Liver (tissue), 8 donors: ENCODE measurements at regions not wholly inside any gene's neighbourhood (a gene's known extent, or its start where the extent isn't known, plus 50 kb on each side); places are given as distances from the start of the nearest gene placed in this dataset.

Source experiments
- DNase-seq: peaks from one replicate; pipeline ENCODE4 v3.0.0-alpha.2; 2017; ENCODE audit warnings: low spot score
- H3K27ac ChIP-seq, 2 donors: one replicate each; pipeline ENCODE4 v1.7.0; 2013; ENCODE audit warnings: inconsistent platforms in 2 of 2, low read length in 2 of 2, control low read depth in 1 of 2, low read depth in 1 of 2, mild to moderate bottlenecking in 1 of 2
- H3K27me3 ChIP-seq, 4 donors: one replicate each; pipeline versions ENCODE4 v1.6.1 to v1.7.0; 2013; ENCODE audit warnings: low read length in 3 of 4, inconsistent platforms in 1 of 4, mild to moderate bottlenecking in 1 of 4, moderate library complexity in 1 of 4; ENCODE audit not compliant: control insufficient read depth in 4 of 4, insufficient read depth in 4 of 4
- H3K36me3 ChIP-seq, 4 donors: one replicate each; pipeline versions ENCODE4 v1.6.1 to v1.7.0; 2013; ENCODE audit warnings: low read length in 3 of 4, mild to moderate bottlenecking in 3 of 4, low read depth in 1 of 4, moderate library complexity in 1 of 4; ENCODE audit not compliant: control insufficient read depth in 4 of 4, insufficient read depth in 3 of 4
- H3K4me1 ChIP-seq, 4 donors: one replicate each; pipeline versions ENCODE4 v1.6.1 to v1.7.0; 2013; ENCODE audit warnings: low read length in 3 of 4, mild to moderate bottlenecking in 3 of 4, moderate library complexity in 1 of 4; ENCODE audit not compliant: control insufficient read depth in 4 of 4, insufficient read depth in 4 of 4
- H3K4me3 ChIP-seq, 3 donors: one replicate each; pipeline versions ENCODE4 v1.6.1 to v1.7.0; 2013; ENCODE audit warnings: low read length in 3 of 3, control low read depth in 1 of 3, low read depth in 1 of 3, mild to moderate bottlenecking in 1 of 3
- H3K9ac ChIP-seq, 2 donors: one replicate each; pipeline ENCODE4 v1.7.0; 2013; ENCODE audit warnings: low read length in 2 of 2, mild to moderate bottlenecking in 2 of 2, moderate library complexity in 2 of 2, control low read depth in 1 of 2, low read depth in 1 of 2
- H3K9me3 ChIP-seq, 4 donors: one replicate each; pipeline versions ENCODE4 v1.6.1 to v1.7.0; 2013; ENCODE audit warnings: low read length in 3 of 4; ENCODE audit not compliant: control insufficient read depth in 4 of 4
- ATF3 ChIP-seq: IDR thresholded peaks from 2 replicates; pipeline ENCODE4 v1.6.1; 2016; ENCODE audit warnings: antibody characterized with exemption
- EGR1 ChIP-seq, 2 donors: IDR thresholded peaks; 2 replicates each; pipeline ENCODE4 v1.6.1; 2016 to 2018; ENCODE audit warnings: antibody characterized with exemption in 2 of 2, low read depth in 2 of 2
- FOXA1 ChIP-seq: IDR thresholded peaks from 2 replicates; pipeline ENCODE4 v1.6.1; 2016; ENCODE audit warnings: antibody characterized with exemption
- FOXA2 ChIP-seq: IDR thresholded peaks from 2 replicates; pipeline ENCODE4 v1.6.1; 2016; ENCODE audit warnings: antibody characterized with exemption
- GABPA ChIP-seq, 2 donors: IDR thresholded peaks in 1 of 2; conservative IDR thresholded peaks in 1 of 2; 2 replicates each; pipeline ENCODE4 v1.6.1; 2016; ENCODE audit warnings: antibody characterized with exemption in 2 of 2, mild to moderate bottlenecking in 1 of 2, moderate library complexity in 1 of 2
- HNF4A ChIP-seq, 2 donors: conservative IDR thresholded peaks; 2 replicates each; pipeline ENCODE4 v1.6.1; 2016; ENCODE audit warnings: antibody characterized with exemption in 2 of 2, mild to moderate bottlenecking in 2 of 2
- HNF4G ChIP-seq: IDR thresholded peaks from 2 replicates; pipeline ENCODE4 v1.6.1; 2016; ENCODE audit warnings: antibody characterized with exemption
- JUND ChIP-seq, 2 donors: IDR thresholded peaks; 2 replicates each; pipeline ENCODE4 v1.6.1; 2016; ENCODE audit warnings: antibody characterized with exemption in 2 of 2
- NR2F2 ChIP-seq: IDR thresholded peaks from 2 replicates; pipeline ENCODE4 v1.6.1; 2016; ENCODE audit warnings: antibody characterized with exemption
- RAD21 ChIP-seq, 2 donors: IDR thresholded peaks; 2 replicates each; pipeline ENCODE4 v1.6.1; 2016; ENCODE audit warnings: antibody characterized with exemption in 2 of 2, mild to moderate bottlenecking in 2 of 2
- RXRA ChIP-seq, 2 donors: IDR thresholded peaks; 2 replicates each; pipeline ENCODE4 v1.6.1; 2017 to 2018; ENCODE audit warnings: antibody characterized with exemption in 2 of 2, mild to moderate bottlenecking in 1 of 2
- SP1 ChIP-seq: IDR thresholded peaks from 2 replicates; pipeline ENCODE4 v1.6.1; 2018; ENCODE audit warnings: antibody characterized with exemption, mild to moderate bottlenecking
- YY1 ChIP-seq: IDR thresholded peaks from 2 replicates; pipeline ENCODE4 v1.6.1; 2016; ENCODE audit warnings: antibody characterized with exemption, mild to moderate bottlenecking
- WGBS: extraction: QIAGEN DNeasy Blood & Tissue Kit; methylation state at CpG from one replicate; pipeline ENCODE4 v1.1.7; 2013; 5-methylcytosine and 5-hydroxymethylcytosine counted together
- TF ChIP-seq, protein P1 (sequence below): fragments of 150-350 bp; IDR thresholded peaks from 2 replicates; pipeline ENCODE4 v1.5.1; 2017; ENCODE audit warnings: improper control_type of control experiment, low read depth, low read length; ENCODE audit not compliant: missing input control
- TF ChIP-seq, protein P2 (sequence below): IDR thresholded peaks from 2 replicates; pipeline ENCODE4 v1.6.1; 2016; ENCODE audit warnings: antibody characterized with exemption, mild to moderate bottlenecking
- donor health status: healthy.
- donor health status: healthy.
- donor health status: healthy.
- donor health status: healthy.
- donor health status: healthy.

- WGBS: 91% methylated on average over 4 of the region's 4 CpGs
- no peak for DNase-seq
- H3K27ac ChIP-seq: no peak overlapping the region
Measured at GRCh38 chr18:29156531-29156930, 979.6 kb upstream of the CDH2 start.

DNA sequence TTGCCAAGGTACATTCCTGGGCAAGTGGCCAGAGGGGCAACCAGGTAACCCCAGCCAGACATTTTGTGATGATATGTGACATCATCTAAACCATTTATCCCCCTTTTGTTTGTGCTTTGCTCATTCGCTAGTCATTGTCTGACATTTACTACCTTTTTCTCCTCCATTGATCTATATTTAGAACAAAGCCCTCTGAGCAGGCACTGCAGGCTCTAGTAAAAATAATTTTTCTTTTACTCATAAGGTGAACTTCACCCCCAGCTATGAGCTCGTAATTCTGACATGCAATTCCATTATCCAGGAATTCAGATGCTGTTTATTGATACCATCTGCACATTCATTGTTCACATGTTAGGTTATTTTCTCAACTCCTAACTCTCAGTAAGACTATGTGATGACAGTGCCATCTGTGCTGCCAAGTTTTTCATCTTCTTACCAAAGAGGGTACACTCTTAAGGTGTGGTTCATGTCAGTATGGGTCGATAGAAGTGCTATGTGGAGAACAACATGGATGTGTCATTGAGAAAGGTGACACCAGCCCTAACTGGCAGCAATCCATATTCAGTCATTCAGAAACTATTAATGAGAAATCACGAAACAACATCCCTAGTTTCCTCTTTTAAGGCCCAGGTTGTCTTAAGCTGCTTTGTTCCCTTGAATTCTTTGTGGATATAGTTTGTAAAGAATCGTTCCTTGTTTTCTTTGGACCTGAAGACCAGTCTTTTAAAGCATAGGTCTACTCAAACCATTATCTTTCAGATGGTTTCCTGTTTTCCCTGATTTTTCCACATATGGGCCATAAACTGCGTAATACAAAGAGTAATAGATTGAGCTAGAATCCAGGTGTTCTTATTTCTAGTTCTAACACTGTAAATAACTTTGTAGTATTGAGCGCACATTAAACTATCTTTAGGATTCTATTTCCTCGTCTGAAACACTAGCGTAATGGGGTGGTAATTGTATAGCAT lies 978.1 kb upstream of the CDH2 start:
- WGBS: 82% methylated on average over 9 of the region's 9 CpGs
- no peaks in the 10 kb centered on the region for H3K27me3 ChIP-seq
- H3K9me3 ChIP-seq: no peaks in the 10 kb centered on the region
- no peak overlapping the region for H3K4me3 ChIP-seq
- no peaks in the 10 kb centered on the region for H3K4me1 ChIP-seq
- H3K27ac ChIP-seq: no peak overlapping the region
- H3K9ac ChIP-seq: no peak overlapping the region
- no peak for DNase-seq
- TF ChIP-seq NR2F2 (no peak), FOXA2 (no peak), RXRA (IDR thresholded peaks at IDR 0.05) (no peak), GABPA (IDR thresholded peaks at IDR 0.05 in 1 of 2, conservative IDR thresholded peaks at IDR 0.05 in 1 of 2) (no peak), EGR1 (IDR thresholded peaks at IDR 0.05; ENCODE audit: low read depth in 2 of 2) (no peak), ATF3 (no peak), YY1 (no peak), FOXA1 (no peak), HNF4A (conservative IDR thresholded peaks at IDR 0.05) (no peak), RAD21 (IDR thresholded peaks at IDR 0.05) (no peak), SP1 (no peak)
- TF ChIP-seq, protein P1, sequence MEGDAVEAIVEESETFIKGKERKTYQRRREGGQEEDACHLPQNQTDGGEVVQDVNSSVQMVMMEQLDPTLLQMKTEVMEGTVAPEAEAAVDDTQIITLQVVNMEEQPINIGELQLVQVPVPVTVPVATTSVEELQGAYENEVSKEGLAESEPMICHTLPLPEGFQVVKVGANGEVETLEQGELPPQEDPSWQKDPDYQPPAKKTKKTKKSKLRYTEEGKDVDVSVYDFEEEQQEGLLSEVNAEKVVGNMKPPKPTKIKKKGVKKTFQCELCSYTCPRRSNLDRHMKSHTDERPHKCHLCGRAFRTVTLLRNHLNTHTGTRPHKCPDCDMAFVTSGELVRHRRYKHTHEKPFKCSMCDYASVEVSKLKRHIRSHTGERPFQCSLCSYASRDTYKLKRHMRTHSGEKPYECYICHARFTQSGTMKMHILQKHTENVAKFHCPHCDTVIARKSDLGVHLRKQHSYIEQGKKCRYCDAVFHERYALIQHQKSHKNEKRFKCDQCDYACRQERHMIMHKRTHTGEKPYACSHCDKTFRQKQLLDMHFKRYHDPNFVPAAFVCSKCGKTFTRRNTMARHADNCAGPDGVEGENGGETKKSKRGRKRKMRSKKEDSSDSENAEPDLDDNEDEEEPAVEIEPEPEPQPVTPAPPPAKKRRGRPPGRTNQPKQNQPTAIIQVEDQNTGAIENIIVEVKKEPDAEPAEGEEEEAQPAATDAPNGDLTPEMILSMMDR: no peak
- TF ChIP-seq, protein P2, sequence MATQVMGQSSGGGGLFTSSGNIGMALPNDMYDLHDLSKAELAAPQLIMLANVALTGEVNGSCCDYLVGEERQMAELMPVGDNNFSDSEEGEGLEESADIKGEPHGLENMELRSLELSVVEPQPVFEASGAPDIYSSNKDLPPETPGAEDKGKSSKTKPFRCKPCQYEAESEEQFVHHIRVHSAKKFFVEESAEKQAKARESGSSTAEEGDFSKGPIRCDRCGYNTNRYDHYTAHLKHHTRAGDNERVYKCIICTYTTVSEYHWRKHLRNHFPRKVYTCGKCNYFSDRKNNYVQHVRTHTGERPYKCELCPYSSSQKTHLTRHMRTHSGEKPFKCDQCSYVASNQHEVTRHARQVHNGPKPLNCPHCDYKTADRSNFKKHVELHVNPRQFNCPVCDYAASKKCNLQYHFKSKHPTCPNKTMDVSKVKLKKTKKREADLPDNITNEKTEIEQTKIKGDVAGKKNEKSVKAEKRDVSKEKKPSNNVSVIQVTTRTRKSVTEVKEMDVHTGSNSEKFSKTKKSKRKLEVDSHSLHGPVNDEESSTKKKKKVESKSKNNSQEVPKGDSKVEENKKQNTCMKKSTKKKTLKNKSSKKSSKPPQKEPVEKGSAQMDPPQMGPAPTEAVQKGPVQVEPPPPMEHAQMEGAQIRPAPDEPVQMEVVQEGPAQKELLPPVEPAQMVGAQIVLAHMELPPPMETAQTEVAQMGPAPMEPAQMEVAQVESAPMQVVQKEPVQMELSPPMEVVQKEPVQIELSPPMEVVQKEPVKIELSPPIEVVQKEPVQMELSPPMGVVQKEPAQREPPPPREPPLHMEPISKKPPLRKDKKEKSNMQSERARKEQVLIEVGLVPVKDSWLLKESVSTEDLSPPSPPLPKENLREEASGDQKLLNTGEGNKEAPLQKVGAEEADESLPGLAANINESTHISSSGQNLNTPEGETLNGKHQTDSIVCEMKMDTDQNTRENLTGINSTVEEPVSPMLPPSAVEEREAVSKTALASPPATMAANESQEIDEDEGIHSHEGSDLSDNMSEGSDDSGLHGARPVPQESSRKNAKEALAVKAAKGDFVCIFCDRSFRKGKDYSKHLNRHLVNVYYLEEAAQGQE: no peak
- H3K36me3 ChIP-seq: no peaks in the 10 kb centered on the region

More at GRCh38 chr18:29156531-29156930, 979.6 kb upstream of the CDH2 start:
- no peak for TF ChIP-seq JUND (IDR thresholded peaks at IDR 0.05)
- no peak for TF ChIP-seq EGR1 (IDR thresholded peaks at IDR 0.05; ENCODE audit: low read depth in 2 of 2)
- no peak for TF ChIP-seq HNF4G
- TF ChIP-seq, protein P2: no peak
- TF ChIP-seq FOXA2: no peak
- no peak for TF ChIP-seq YY1
- TF ChIP-seq ATF3: no peak
- no peak for TF ChIP-seq RAD21 (IDR thresholded peaks at IDR 0.05)
- H3K4me3 ChIP-seq: no peak overlapping the region
- no peaks in the 10 kb centered on the region for H3K9me3 ChIP-seq
- H3K27me3 ChIP-seq: no peaks in the 10 kb centered on the region
- H3K36me3 ChIP-seq: no peaks in the 10 kb centered on the region
- no peak overlapping the region for H3K9ac ChIP-seq
- no peaks in the 10 kb centered on the region for H3K4me1 ChIP-seq
